ENCODE measurements at regions not wholly inside any gene's neighbourhood (a gene's known extent, or its start where the extent isn't known, plus 50 kb on each side); places are given as distances from the start of the nearest gene placed in this dataset.
"Not testable (repeated sequence)": the region's sequence is repeated elsewhere in the genome, so short reads cannot be mapped to it uniquely, and the experiment has no call there.

DNA sequence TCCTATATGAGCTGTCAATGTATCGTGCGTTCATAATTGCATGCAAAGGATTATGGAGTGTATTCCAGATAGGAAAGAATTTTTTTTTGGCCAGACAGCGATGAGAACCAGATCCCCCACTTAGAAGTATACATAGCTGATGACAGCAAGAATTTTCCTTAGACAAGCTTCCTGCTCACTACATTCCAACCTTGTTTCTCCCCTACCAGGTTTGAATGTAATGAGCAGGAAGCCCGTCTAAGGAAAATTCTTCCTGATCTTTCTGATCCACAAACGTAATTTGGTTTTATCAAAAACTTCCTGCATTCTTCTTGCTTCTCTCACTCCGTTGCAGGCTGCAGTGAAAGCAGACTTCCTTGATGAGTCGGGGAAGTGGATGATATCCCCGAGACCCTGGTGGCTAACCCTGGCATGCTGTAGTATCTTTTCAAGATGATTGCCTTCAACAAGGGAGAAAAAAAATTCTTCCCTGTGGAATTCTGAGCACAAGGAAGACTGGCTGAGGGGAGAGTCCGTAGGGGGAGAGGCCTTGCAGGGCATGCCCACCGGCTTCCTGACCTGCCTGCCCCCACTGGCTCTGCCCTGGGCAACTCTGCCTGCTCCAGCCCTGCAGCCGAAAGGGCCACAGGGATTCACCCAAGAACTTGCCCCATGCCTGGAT, 243.1 kb downstream of the TLE3 start:
- DNase-seq, result no peak

DNA sequence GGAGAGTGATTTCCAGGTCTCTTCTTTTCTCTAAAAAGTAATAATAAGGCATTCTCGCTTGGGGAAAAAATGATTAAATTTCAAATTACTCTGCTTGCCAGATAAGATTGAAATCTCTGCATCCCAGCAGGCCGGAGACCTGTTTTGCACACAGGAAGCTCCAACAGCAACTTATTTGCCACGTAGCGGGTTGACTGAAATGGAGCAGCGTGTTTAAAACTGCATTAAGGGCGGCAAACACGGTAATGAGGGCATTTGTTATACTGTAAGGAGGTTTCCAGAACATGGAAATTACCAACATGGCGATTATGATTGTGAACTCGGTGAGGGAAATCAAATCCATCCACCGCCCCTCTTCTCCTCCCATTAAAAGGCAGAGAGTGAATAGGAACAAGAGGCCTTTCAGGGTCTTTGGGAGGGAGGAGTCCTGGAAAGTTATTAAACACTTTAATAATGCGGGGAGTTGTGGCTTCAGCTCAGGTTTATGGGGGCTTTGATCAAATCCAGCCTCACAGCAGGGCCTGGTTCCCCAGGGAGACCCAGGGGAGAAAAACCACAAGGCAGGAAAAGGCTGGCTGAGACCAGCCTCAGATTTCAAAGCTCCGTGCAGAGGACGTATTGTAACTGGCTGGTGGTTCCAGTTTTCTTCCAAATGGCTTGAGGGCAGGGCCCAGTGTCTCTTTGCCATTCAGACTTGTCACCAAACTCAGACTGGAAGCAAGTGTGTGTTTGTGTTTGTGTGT, 242.3 kb downstream of the TLE3 start:
- DNase-seq, result no peak

DNA sequence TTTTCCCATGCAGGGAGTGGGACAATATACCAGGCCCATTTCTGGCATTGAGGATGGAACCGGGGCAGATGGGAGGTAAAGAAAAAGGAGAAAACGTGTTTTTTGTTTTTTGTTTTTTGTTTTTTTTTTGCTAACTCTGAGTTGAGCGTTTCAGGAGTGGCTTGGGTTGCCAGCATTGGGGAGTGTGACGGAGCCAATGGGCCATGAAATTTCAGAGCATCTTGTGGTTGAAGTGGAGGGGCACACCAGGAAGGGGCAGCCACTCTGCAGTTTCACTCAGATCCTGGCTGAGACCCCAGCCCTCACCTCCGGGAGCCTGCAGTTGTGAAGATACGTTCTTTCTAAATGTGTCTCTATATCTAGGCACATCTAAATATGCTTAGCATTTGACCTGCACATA, 240.5 kb downstream of the TLE3 start:
- DNase-seq, result no peak

- peak; percentile 3 for DNase-seq
Observed at GRCh38 chr15:69857686-69858391, 239.9 kb downstream of the TLE3 start.

DNA sequence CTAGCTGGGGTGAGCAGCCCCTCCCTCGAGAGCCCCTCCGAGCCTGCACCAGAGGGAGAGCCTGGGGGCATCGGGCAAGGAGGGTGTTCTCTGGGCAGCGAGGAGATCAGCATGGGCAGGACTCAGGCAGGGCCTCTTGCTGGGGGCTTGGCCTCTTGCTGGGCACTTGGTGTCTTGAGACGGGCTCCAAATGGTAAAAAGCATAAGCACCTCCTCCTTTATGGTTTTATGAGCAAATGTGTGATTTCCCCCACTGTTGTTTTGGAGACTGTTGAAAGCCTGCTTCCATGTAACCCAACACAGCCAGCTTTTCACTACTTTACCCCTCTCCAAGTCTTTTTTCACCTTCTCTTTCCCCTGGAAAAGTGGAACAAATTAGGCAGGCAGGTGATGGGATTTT, 239.3 kb downstream of the TLE3 start:
- no peak for DNase-seq

- DNase-seq, result no peak
Observed at GRCh38 chr15:69859866-69860265, 237.9 kb downstream of the TLE3 start.

- DNase-seq, result no peak
Observed at GRCh38 chr15:69860321-69860720, 237.4 kb downstream of the TLE3 start.

DNA sequence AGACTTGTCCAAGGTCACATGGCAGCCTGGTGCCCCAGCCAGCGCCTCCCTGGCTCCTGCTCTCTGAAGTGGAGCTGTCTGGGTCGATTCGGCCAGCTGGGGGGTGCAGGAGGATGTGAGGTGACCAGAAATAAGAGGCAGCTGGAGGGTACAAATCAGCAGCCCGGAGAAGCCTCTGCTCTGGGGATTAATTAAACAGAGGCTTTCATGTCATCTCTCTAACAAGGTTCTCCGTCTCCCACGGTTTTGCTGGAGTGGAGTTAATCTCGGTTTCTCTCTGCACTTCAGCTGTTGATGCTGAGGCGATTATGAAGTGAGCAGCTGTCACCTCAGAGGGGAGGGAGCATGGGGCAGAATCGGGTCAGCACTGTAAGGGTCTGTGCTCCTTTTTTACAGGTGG, 236.8 kb downstream of the TLE3 start:
- no peak for DNase-seq

DNA sequence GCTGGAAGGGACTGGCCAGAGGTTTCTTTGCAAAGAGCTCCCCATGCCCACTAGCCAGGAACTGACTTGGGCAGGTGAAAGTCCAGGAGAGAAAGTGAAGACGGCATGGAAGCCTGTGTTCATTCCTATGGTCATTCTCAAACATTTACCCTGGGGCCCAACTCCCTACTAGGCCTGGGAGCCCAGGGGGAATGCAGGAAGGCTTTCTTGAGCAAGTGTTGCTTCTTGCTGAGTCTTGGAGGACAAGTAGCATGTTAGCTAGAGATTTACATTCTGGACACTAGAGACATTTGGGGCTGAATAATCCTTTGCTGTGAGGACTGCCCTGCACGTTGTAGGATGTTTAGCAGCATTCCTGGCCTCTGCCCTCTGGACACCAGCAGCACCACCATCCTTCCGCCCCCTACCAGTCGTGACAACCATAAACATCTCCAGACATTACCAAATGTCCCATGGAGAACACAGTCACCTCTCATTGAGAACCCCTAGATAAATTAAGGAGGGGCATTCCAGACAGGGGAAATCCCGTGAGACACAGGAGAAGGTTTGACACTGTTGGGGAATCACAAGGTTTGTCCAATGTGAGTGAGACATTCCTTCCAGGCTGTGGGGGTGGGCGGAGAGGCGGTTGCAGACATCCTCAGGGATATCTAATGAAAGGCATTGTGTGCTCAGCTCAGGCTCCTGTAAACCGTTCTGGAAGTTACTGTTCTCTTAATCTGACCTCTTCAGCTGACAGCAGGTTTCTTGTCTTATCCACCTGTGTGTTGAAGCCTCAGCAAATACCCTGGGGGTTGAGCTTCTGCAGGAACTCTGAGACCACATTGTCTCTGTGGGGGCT, 236.2 kb downstream of the TLE3 start:
- no peak for DNase-seq

GRCh38 chr15:69862540-69862939, 235.2 kb downstream of the TLE3 start:
- DNase-seq, result no peak

DNA sequence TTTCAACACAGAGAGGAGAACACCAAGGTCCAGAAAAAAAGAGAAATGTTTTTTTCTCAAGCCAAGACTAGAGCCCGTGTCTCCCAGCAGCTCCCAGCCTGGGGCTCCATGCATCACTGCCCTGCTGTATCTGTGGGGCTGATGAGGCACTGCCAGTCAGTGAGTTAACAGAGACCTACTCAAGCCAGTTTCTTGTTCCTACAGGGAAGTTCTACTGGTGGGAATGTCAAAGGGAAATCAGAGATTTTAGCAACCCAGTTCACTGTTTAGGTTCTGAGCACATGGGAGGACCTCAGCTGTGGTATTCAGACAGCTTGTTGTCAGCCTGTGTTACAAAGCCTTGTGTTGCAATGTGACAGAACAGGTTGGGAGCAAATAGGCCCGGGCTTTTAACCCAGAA, 234.3 kb downstream of the TLE3 start:
- no peak for DNase-seq

DNA sequence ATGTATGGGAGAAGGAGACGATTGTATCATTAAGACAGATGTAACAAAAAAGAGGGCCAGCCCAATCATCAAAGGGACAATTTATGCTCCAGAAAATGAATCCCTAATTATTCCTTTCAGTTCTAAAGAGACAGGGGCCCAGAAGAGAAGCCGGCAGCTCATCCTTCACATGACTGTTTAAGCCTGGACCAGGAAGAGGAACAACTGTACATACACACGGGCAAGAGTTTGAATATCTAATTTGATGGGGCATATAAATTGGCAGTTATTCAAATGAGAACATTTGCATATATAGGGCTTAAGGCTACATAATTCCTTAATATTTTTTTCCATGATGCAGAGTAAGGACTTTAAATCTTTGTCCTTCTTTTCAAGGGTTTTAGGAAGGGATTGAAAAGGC, 232.3 kb downstream of the TLE3 start:
- no peak for DNase-seq

- no peak for DNase-seq
Observed at GRCh38 chr15:69868756-69869155, 229.0 kb downstream of the TLE3 start.

DNA sequence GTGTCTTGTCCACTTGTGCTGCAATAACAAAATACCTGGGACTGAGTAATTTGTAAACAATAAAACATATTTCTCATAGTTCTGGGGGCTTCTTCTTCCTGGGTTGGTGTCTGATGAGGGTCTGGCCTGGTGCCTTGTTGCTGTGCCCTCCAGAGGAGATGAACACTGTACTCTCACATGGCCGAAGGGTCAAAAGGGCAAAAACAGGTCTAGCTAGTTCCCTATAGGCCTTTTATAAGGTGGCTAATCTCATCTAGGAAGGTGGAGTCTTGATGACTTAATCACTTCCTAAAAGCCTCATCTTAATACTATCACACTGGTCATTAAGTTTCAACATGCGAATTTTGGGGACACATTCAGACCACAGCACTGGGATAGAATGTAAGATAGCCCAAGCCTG, 228.4 kb downstream of the TLE3 start:
- DNase-seq, result no peak

GRCh38 chr15:69869881-69870505, 227.7 kb downstream of the TLE3 start:
- no peak for DNase-seq

DNA sequence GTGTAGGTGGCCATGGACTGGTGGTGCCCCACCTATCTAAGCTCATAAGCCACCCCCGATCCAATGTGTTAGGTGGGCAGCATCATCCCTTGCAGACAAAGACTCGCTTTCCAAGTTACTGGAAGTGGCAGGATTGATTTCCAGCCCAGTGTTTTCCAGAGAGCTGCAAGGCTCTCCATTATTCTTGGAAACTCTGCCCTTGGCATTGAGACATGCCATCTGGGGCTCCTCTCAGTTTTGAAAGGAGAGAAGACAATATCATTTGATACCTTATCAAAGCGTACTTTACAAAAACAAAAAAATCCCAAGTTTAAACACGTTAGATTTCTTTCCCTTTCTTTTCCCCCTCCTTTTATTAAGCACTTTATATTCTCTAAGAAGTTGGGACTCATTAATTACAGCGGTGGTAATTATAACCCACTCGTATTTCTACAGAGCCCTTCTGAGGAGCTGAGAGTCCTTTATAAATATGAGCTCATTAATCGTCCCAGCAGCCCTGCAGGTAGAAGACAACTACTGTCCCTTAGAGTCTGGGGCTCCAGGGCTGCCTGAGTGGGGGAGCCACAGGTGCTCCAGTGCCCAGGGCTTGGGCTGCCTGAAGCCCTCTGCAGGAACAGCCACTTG, 226.1 kb downstream of the TLE3 start:
- no peak for DNase-seq

- DNase-seq, result no peak
Observed at GRCh38 chr15:69873807-69874206, 223.9 kb downstream of the TLE3 start.

DNA sequence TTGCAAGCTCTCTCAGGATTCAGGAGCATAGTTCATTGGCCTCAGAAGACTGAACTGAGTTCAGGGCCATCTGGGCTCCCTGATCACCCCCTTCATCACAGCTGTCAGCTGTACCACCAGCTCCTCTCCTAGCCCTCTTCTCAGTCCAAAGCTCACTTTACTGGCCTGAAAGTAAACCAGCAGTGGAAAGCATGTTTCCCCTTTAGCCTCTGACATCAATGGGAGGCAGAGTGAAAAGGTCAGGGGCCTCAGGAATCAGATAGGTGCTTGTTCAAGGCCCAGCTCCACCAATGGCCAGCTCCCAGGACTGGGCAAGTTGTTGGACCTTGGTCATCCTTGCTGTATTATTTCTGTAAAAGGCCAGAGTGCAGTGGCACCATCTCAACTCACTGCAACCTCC, 223.4 kb downstream of the TLE3 start:
- DNase-seq, result no peak

DNA sequence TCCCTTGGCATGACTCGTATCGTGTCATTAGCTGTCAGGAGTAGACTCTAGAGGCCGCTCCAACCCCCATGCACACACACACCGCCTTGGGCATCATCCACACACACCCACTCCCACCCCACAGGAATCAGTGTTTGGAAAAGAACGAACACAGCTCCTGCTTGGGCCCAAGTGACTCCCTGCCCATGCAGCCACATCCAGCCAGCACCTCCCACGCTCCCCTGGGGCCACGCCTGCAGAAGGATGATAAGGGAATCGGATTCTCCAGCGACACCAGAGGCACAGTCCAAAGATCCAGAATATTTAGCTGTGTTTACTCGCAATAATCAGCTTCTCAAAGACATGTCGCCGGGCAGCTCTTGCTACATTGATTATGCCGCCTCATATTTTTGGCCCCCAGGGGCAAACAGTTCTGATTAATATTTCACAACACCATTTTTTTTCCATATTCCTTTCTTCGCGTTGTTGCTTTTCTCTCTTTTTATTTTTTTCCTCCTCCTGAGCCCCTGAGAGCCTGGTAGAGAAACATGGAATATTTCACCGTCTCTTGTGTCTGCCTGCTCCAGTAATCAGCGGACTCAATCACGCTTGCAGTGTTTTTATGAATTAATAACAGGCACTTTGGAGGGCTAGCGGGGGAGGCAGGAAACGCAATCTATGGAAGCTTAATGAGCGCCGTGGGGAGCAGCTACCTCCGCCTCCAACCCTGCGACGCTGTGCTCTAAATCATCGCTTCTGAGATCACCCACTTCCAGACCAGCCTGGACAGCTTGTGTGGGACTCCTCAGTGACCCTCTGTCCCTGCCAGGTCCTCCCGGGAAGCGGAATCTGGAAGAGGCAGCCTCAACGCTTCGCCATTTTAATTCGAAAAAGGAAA, 221.4 kb downstream of the TLE3 start:
- DNase-seq, result no peak

DNA sequence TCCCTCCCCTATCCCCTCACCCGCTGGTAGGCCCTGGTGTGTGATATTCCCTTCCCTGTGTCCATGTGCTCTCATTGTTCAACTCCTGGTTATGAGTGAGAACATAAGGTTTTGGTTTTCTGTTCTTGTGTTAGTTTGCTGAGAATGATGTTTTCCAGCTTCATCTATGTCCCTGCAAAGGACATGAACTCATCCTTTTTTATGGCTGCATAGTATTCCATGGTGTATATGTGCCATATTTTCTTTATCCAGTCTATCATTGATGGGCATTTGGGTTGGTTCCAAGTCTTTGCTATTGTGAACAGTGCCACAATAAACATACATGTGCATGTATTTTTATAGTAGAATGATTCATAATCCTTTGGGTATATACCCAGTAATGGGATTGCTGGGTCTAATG, 217.8 kb downstream of the TLE3 start:
- not testable (repeated sequence) for DNase-seq
